Endothelial cell of umbilical vein (primary cell): ENCODE measurements at regions not wholly inside any gene's neighbourhood (a gene's known extent, or its start where the extent isn't known, plus 50 kb on each side); places are given as distances from the start of the nearest gene placed in this dataset.

Experiments
- BruUV-seq: library from RNA; stranded (reverse); fragments of 400-500 nt; replicated peaks from 2 replicates; lab custom pipeline; 2021; lab: Mats Ljungman, UMichigan
- CTCF ChIA-PET: fragments of 300-600, 350-600 bp; sonication (Branson Sonifier 250); formaldehyde crosslinking; loops from one replicate; lab custom pipeline; 2021; ENCODE audit warnings: antibody characterized with exemption, inconsistent platforms; lab: Charles Lee
- POLR2A ChIA-PET: fragments of 300-600, 350-600 bp; sonication (Branson Sonifier 250); formaldehyde crosslinking; loops from one replicate; lab custom pipeline; 2021; ENCODE audit warnings: antibody characterized with exemption, inconsistent platforms; lab: Charles Lee
- DNase-seq: peaks from one replicate; pipeline ENCODE4 v3.0.0-alpha.2; 2011; ENCODE audit warnings: low read depth, low spot score
- FAIRE-seq: peaks from 2 replicates; lab custom pipeline; 2011; peaks lifted over from hg19 to GRCh38; lab: Jason Lieb, UNC
- H2AFZ ChIP-seq: 2 replicates; pipeline ENCODE4 v1.6.0; 2012; ENCODE audit warnings: low read depth, low read length, control low read depth, inconsistent platforms
- H3K27ac ChIP-seq: 2 replicates; pipeline ENCODE4 v1.5.1; 2011; ENCODE audit warnings: low read depth, mild to moderate bottlenecking, control low read depth, low read length, moderate library complexity; ENCODE audit not compliant: insufficient read depth
- H3K27me3 ChIP-seq, 2 experiments: 2 replicates each; pipeline versions ENCODE4 v1.6.0 to v1.6.1; 2011; ENCODE audit warnings: low read length in 2 of 2, mixed read lengths in 1 of 2; ENCODE audit not compliant: control insufficient read depth in 2 of 2, insufficient read depth in 2 of 2
- H3K36me3 ChIP-seq, 2 experiments: 2 replicates in 1 of 2; 3 replicates in 1 of 2; pipeline ENCODE4 v1.5.1; 2011; ENCODE audit warnings: low read length in 2 of 2, mild to moderate bottlenecking in 1 of 2, moderate library complexity in 1 of 2; ENCODE audit not compliant: control insufficient read depth in 2 of 2, insufficient read depth in 2 of 2; ENCODE audit errors: extremely low read depth in 1 of 2
- H3K4me1 ChIP-seq: 3 replicates; pipeline ENCODE4 v1.5.1; 2011; ENCODE audit warnings: mild to moderate bottlenecking, low read length; ENCODE audit not compliant: control insufficient read depth, insufficient read depth; ENCODE audit errors: extremely low read depth
- H3K4me2 ChIP-seq: 2 replicates; pipeline ENCODE4 v1.6.1; 2011; ENCODE audit warnings: low read length, control low read depth, mixed read lengths; ENCODE audit not compliant: insufficient read depth
- H3K4me3 ChIP-seq, 3 experiments: fragments of 200-600 bp in 1 of 3; sonication (generic), shearing (Covaris generic) in 1 of 3; replicated peaks in 1 of 3; 2 replicates each; pipeline ENCODE4 v1.5.1; 2011 to 2016; ENCODE audit warnings: control low read depth in 3 of 3, low read length in 3 of 3, mild to moderate bottlenecking in 2 of 3, inconsistent platforms in 1 of 3, low read depth in 1 of 3, moderate library complexity in 1 of 3; ENCODE audit not compliant: insufficient read depth in 1 of 3
- H3K79me2 ChIP-seq: 2 replicates; pipeline ENCODE4 v1.6.0; 2012; ENCODE audit warnings: low read length, inconsistent platforms; ENCODE audit not compliant: control insufficient read depth, insufficient read depth
- H3K9ac ChIP-seq: replicated peaks from 2 replicates; pipeline ENCODE3; 2011; ENCODE audit warnings: low read length, control low read depth; ENCODE audit not compliant: insufficient read depth; ENCODE audit errors: extremely low read depth
- H3K9me1 ChIP-seq: replicated peaks from 3 replicates; pipeline ENCODE4 v1.6.0; 2011; ENCODE audit warnings: mild to moderate bottlenecking, low read length; ENCODE audit not compliant: control insufficient read depth, insufficient read depth; ENCODE audit errors: extremely low read depth
- H3K9me3 ChIP-seq: replicated peaks from 2 replicates; pipeline ENCODE4 v1.5.1; 2012; ENCODE audit warnings: low read length, inconsistent platforms; ENCODE audit not compliant: control insufficient read depth, insufficient read depth
- H4K20me1 ChIP-seq: replicated peaks from 2 replicates; pipeline ENCODE3; 2011; ENCODE audit warnings: mild to moderate bottlenecking, low read length; ENCODE audit not compliant: control insufficient read depth, insufficient read depth; ENCODE audit errors: extremely low read depth
- CTCF ChIP-seq, 2 donors: IDR thresholded peaks; 1 replicate in 1 of 2; 2 replicates in 1 of 2; pipeline ENCODE4 v1.5.1; 2011; ENCODE audit warnings: low read length in 2 of 2, mild to moderate bottlenecking in 2 of 2, moderate library complexity in 2 of 2, control low read depth in 1 of 2, inconsistent platforms in 1 of 2, low read depth in 1 of 2; ENCODE audit not compliant: insufficient read depth in 1 of 2; ENCODE audit errors: extremely low read depth in 1 of 2
- EZH2 ChIP-seq: IDR thresholded peaks from 2 replicates; pipeline ENCODE4 v1.6.1; 2012; ENCODE audit warnings: borderline replicate concordance, low read depth, mild to moderate bottlenecking, moderate library complexity, low read length, inconsistent platforms; ENCODE audit not compliant: severe bottlenecking
- FOS ChIP-seq: IDR thresholded peaks from 2 replicates; pipeline ENCODE4 v1.6.1; 2011; ENCODE audit warnings: mild to moderate bottlenecking, low read length, moderate library complexity, borderline replicate concordance; ENCODE audit not compliant: insufficient read depth
- GATA2 ChIP-seq: IDR thresholded peaks from 2 replicates; pipeline ENCODE4 v1.7.0; 2011; ENCODE audit warnings: low read depth, mild to moderate bottlenecking, moderate library complexity, mixed read lengths, low read length; ENCODE audit not compliant: insufficient read length, insufficient read depth
- JUN ChIP-seq: IDR thresholded peaks from 2 replicates; pipeline ENCODE4 v1.6.1; 2011; ENCODE audit warnings: borderline replicate concordance, low read depth; ENCODE audit not compliant: insufficient read length, insufficient read depth
- MYC ChIP-seq: IDR thresholded peaks from one replicate; pipeline ENCODE4 v1.6.1; 2011; ENCODE audit warnings: mild to moderate bottlenecking, low read depth, low read length
- POLR2A ChIP-seq: IDR thresholded peaks from 2 replicates; pipeline ENCODE4 v1.6.1; 2012; ENCODE audit warnings: low read depth, mild to moderate bottlenecking, control low read depth, low read length
- POLR2AphosphoS5 ChIP-seq: IDR thresholded peaks from 2 replicates; pipeline ENCODE4 v1.6.1; 2012; ENCODE audit warnings: low read depth, mild to moderate bottlenecking, control low read depth, low read length, moderate library complexity; ENCODE audit not compliant: insufficient read depth
- dilution Hi-C: fragments of 300-500 bp; cut with MboI; formaldehyde crosslinking; loops from one replicate; pipeline ENCODE4 v1.15.0; 2019; ENCODE audit warnings: low sequenced_read_pairs; ENCODE audit not compliant: extremely low pct_ligation_motif_present
- intact Hi-C: fragments of 100-400 bp; cut with micrococcal nuclease; formaldehyde crosslinking; loops from one replicate; pipeline ENCODE4 v1.10.0; 2022
- TF ChIP-seq, protein P1 (sequence below): IDR thresholded peaks from 2 replicates; pipeline ENCODE4 v1.6.1; 2011; ENCODE audit not compliant: insufficient read depth, insufficient read length

GRCh38 chr19:30897553-30897952 is 451.7 kb downstream of the TSHZ3 start:
- Histone ChIP-seq H3K27ac (no peak overlapping the region), H3K9me3 (peaks cover 6% of the 10 kb centered on the region), H3K4me2 (no peak overlapping the region), H3K4me3 (no peak overlapping the region), H3K4me1 (no peaks in the 10 kb centered on the region), H3K9me1 (no peaks in the 10 kb centered on the region), H4K20me1 (no peaks in the 10 kb centered on the region), H3K27me3 (no peaks in the 10 kb centered on the region), H3K9ac (no peak overlapping the region), H3K36me3 (no peaks in the 10 kb centered on the region), H3K79me2 (no peaks in the 10 kb centered on the region), H2AFZ (no peak overlapping the region)
- POLR2A ChIA-PET = no interaction called here
- TF ChIP-seq, protein P1, sequence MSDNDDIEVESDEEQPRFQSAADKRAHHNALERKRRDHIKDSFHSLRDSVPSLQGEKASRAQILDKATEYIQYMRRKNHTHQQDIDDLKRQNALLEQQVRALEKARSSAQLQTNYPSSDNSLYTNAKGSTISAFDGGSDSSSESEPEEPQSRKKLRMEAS = no peak
- TF ChIP-seq EZH2 = no peak
- TF ChIP-seq JUN = no peak
- TF ChIP-seq FOS = no peak
- TF ChIP-seq POLR2A = no peak
- TF ChIP-seq CTCF (IDR thresholded peaks at IDR 0.05; ENCODE audit: extremely low read depth in 1 of 2, insufficient read depth in 1 of 2, low read depth in 1 of 2, low read length in 2 of 2) = no peak
- no peak for TF ChIP-seq POLR2AphosphoS5
- no peak for TF ChIP-seq MYC
- TF ChIP-seq GATA2 = no peak
- no TSS peak for BruUV-seq
- no peak for FAIRE-seq
- intact Hi-C loops (no loop called here), dilution Hi-C loops (no loop called here)
- CTCF ChIA-PET = no interaction called here
- DNase-seq = no peak
